HG02973 (cell line): ENCODE measurements at regions not wholly inside any gene's neighbourhood (a gene's known extent, or its start where the extent isn't known, plus 50 kb on each side); places are given as distances from the start of the nearest gene placed in this dataset.

Experiments
- ATAC-seq: cut with Tn5 transposase; IDR thresholded peaks from one replicate; pipeline ENCODE4 v1.9.1; 2021; ENCODE audit warnings: moderate library complexity; ENCODE audit not compliant: unreplicated experiment

- no peak for ATAC-seq
Observed at GRCh38 chr5:107090506-107090905, 580.2 kb downstream of the EFNA5 start.

GRCh38 chr5:107088907-107089306 lies 581.8 kb downstream of the EFNA5 start:
- no peak for ATAC-seq

GRCh38 chr5:107085572-107085971 lies 585.2 kb downstream of the EFNA5 start:
- ATAC-seq: no peak

- no peak for ATAC-seq
Observed at GRCh38 chr5:107074996-107075395, 595.7 kb downstream of the EFNA5 start.

GRCh38 chr5:107072967-107073366 lies 597.8 kb downstream of the EFNA5 start:
- ATAC-seq: no peak

GRCh38 chr5:107072440-107072839 lies 598.3 kb downstream of the EFNA5 start:
- ATAC-seq: no peak

GRCh38 chr5:107068782-107069181 lies 602.0 kb downstream of the EFNA5 start:
- ATAC-seq: no peak

GRCh38 chr5:107067395-107067794 lies 603.3 kb downstream of the EFNA5 start:
- ATAC-seq: no peak

- ATAC-seq: no peak
Observed at GRCh38 chr5:107063511-107063910, 607.2 kb downstream of the EFNA5 start.

- no peak for ATAC-seq
Observed at GRCh38 chr5:107058803-107059202, 611.9 kb downstream of the EFNA5 start.

- no peak for ATAC-seq
Observed at GRCh38 chr5:107058235-107058634, 612.5 kb downstream of the EFNA5 start.

GRCh38 chr5:107056278-107056677 lies 614.5 kb downstream of the EFNA5 start:
- ATAC-seq: no peak

GRCh38 chr5:107047048-107047447 lies 623.7 kb downstream of the EFNA5 start:
- ATAC-seq: no peak

- ATAC-seq: no peak
Observed at GRCh38 chr5:107043665-107044064, 627.1 kb downstream of the EFNA5 start.

- ATAC-seq: no peak
Observed at GRCh38 chr5:107040907-107041306, 629.8 kb downstream of the EFNA5 start.

- ATAC-seq: no peak
Observed at GRCh38 chr5:107032629-107033028, 638.1 kb downstream of the EFNA5 start.

- no peak for ATAC-seq
Observed at GRCh38 chr5:107028938-107029337, 641.8 kb downstream of the EFNA5 start.

GRCh38 chr5:107025712-107026497 lies 644.8 kb downstream of the EFNA5 start:
- ATAC-seq: no peak

GRCh38 chr5:107023732-107024131 lies 647.0 kb downstream of the EFNA5 start:
- no peak for ATAC-seq

- ATAC-seq: no peak
Observed at GRCh38 chr5:107021575-107021974, 649.2 kb downstream of the EFNA5 start.

- ATAC-seq: no peak
Observed at GRCh38 chr5:107020626-107021025, 650.1 kb downstream of the EFNA5 start.

GRCh38 chr5:107017616-107018015 lies 653.1 kb downstream of the EFNA5 start:
- no peak for ATAC-seq

- ATAC-seq: no peak
Observed at GRCh38 chr5:107012371-107012770, 658.4 kb downstream of the EFNA5 start.
